Mucosa of stomach (tissue), 1 donor: ENCODE measurements at regions not wholly inside any gene's neighbourhood (a gene's known extent, or its start where the extent isn't known, plus 50 kb on each side); places are given as distances from the start of the nearest gene placed in this dataset.
"Not testable (repeated sequence)": the region's sequence is repeated elsewhere in the genome, so short reads cannot be mapped to it uniquely, and the experiment has no call there.

Experiments used
- H3K27me3 ChIP-seq: one replicate; pipeline ENCODE4 v1.7.0; 2013; ENCODE audit warnings: mild to moderate bottlenecking, low read length; ENCODE audit not compliant: control insufficient read depth, insufficient read depth
- H3K36me3 ChIP-seq: one replicate; pipeline ENCODE4 v1.7.0; 2013; ENCODE audit warnings: low read length; ENCODE audit not compliant: control insufficient read depth, insufficient read depth
- H3K4me1 ChIP-seq: one replicate; pipeline ENCODE4 v1.7.0; 2013; ENCODE audit warnings: mild to moderate bottlenecking, low read length; ENCODE audit not compliant: control insufficient read depth, insufficient read depth
- H3K4me3 ChIP-seq: one replicate; pipeline ENCODE4 v1.7.0; 2013; ENCODE audit warnings: low read length
- H3K9ac ChIP-seq: one replicate; pipeline ENCODE4 v1.7.0; 2013; ENCODE audit warnings: mild to moderate bottlenecking, low read length, moderate library complexity
- H3K9me3 ChIP-seq: one replicate; pipeline ENCODE4 v1.7.0; 2013; ENCODE audit warnings: mild to moderate bottlenecking, low read length, moderate library complexity; ENCODE audit not compliant: control insufficient read depth
- donor health status: Pancreatic carcinoma.

- peaks cover 8% of the 10 kb centered on the region for H3K4me1 ChIP-seq
- no peaks in the 10 kb centered on the region for H3K27me3 ChIP-seq
- H3K36me3 ChIP-seq = peaks cover 14% of the 10 kb centered on the region
Observed at GRCh38 chr12:124476011-124476400, 91.4 kb downstream of the NCOR2 start.

DNA sequence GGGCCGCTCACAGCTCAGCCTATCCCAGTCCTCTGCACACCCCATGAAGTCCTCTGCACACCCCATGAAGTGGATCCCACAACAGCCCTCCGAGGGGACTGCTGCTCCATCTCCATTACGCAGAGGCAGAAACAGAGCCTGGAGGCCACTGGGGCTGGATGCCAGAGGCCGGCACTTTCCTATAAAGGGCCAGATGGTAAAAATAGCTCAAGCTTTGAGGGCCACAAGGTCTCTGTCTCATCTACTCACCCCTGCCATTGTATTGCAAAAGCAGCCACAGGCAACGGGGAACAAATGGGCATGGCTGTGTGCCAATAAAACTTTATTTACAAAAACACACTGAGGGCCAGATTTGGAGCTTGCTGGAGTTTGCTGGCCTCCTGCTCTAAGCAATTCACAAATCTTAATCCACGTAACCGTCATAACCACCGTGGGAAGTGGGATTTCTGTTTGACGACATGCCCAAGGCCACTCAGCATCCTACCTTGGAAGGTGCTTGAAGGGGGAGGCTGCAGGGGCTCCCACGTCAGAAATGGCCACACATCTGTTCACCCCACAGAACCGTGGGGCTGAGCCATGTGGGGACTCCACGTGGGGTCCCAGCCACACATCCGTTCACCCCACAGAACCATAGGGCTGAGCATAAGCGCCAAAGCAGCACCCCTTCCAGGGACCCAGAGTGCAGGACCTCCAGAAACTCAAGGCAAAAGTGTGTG lies 92.0 kb downstream of the NCOR2 start:
- H3K4me3 ChIP-seq = no peak overlapping the region
- H3K4me1 ChIP-seq = peaks cover 7% of the 10 kb centered on the region
- H3K36me3 ChIP-seq = peaks cover 14% of the 10 kb centered on the region
- H3K9me3 ChIP-seq = peaks cover 7% of the 10 kb centered on the region
- H3K27me3 ChIP-seq = no peaks in the 10 kb centered on the region
- H3K9ac ChIP-seq = no peak overlapping the region

More at GRCh38 chr12:124476011-124476400, 91.4 kb downstream of the NCOR2 start:
- Histone ChIP-seq H3K9me3 (peaks cover 7% of the 10 kb centered on the region), H3K9ac (no peak overlapping the region), H3K4me3 (no peak overlapping the region)

GRCh38 chr12:124474709-124475108 lies 92.7 kb downstream of the NCOR2 start:
- H3K4me3 ChIP-seq = no peak overlapping the region
- H3K9ac ChIP-seq = no peak overlapping the region
- H3K36me3 ChIP-seq = peaks cover 14% of the 10 kb centered on the region
- no peaks in the 10 kb centered on the region for H3K27me3 ChIP-seq
- H3K9me3 ChIP-seq = peaks cover 7% of the 10 kb centered on the region
- no peaks in the 10 kb centered on the region for H3K4me1 ChIP-seq

DNA sequence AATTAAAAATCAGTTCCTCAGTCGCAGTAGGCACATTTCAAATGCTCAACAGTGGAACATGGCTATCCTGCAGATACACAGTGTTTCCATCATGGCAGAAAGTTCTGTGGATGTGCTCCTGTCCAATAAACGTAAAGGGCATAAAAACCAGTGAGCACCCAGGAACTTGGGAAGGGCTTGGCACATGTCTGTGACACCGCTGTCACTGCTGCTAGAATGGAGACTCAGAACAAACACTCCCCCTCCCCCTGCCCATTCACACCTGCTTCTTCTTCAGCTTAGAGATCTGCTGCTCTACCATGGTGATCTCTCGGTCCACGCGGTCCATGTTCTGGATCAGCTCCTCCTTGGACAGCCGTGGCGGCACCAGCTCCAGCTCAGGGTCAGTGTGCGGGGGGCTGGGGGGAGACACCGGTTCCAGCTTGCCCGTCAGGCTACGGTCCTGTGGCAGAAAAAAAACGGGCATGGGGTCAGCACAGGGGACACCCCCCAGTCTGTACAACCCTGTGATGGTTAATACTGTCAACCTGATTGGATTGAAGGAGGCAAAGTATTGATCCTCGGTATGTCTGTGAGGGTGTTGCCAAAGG lies 94.6 kb downstream of the NCOR2 start:
- H3K36me3 ChIP-seq = peaks cover 13% of the 10 kb centered on the region

GRCh38 chr12:124471828-124472227 lies 95.6 kb downstream of the NCOR2 start:
- H3K9me3 ChIP-seq = peaks cover 12% of the 10 kb centered on the region
- no peaks in the 10 kb centered on the region for H3K4me1 ChIP-seq
- H3K27me3 ChIP-seq = no peaks in the 10 kb centered on the region
- peaks cover 12% of the 10 kb centered on the region for H3K36me3 ChIP-seq
- H3K4me3 ChIP-seq = no peak overlapping the region
- no peak overlapping the region for H3K9ac ChIP-seq

More for the DNA sequence above, 94.6 kb downstream of the NCOR2 start:
- no peak overlapping the region for H3K9ac ChIP-seq
- H3K27me3 ChIP-seq = no peaks in the 10 kb centered on the region
- peaks cover 12% of the 10 kb centered on the region for H3K9me3 ChIP-seq
- H3K4me1 ChIP-seq = no peaks in the 10 kb centered on the region
- no peak overlapping the region for H3K4me3 ChIP-seq

- Histone ChIP-seq H3K9ac (no peak overlapping the region), H3K36me3 (peaks cover 12% of the 10 kb centered on the region), H3K4me1 (no peaks in the 10 kb centered on the region), H3K27me3 (no peaks in the 10 kb centered on the region), H3K9me3 (peaks cover 12% of the 10 kb centered on the region), H3K4me3 (no peak overlapping the region)
Observed at GRCh38 chr12:124470806-124471205, 96.6 kb downstream of the NCOR2 start.

GRCh38 chr12:124470139-124470538 lies 97.3 kb downstream of the NCOR2 start:
- Histone ChIP-seq H3K4me3 (no peak overlapping the region), H3K4me1 (no peaks in the 10 kb centered on the region), H3K36me3 (peaks cover 14% of the 10 kb centered on the region), H3K9ac (no peak overlapping the region), H3K9me3 (peaks cover 12% of the 10 kb centered on the region), H3K27me3 (no peaks in the 10 kb centered on the region)

DNA sequence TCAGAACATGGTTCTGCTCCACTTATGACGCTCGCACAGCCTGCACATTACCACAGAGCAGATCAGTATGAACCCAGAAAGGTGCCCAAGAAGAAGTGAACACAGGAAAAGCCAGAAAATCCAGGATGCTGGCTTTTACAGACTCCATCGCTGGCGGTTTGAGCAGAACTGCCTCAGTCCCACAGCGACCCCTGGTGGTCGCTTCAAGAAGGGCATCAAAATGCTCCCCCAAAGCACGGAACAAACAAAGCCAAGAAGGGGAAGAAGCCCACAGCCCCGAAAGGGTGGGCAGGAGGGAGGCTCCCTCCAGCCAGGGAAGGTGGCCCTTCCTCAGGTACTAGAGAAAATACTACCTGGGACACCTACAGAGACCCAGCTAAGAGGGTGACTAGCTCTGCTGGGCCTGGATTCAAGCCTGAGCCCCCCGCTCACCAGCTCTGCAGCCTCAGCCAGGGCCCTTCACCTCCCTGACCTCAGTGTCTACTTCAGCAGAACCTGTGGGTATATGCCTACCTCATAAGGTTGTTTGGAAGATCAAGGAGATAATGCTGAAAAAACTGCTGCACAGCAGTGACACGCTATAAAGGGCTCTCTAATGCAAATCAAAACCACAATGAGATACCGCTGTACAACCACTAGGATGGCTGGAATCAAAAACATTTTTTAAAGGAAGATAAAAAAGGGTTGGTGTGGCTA lies 98.1 kb downstream of the NCOR2 start:
- Histone ChIP-seq H3K9me3 (peaks cover 12% of the 10 kb centered on the region), H3K9ac (no peak overlapping the region), H3K36me3 (peaks cover 22% of the 10 kb centered on the region), H3K4me1 (no peaks in the 10 kb centered on the region), H3K27me3 (no peaks in the 10 kb centered on the region), H3K4me3 (no peak overlapping the region)

- not testable (repeated sequence) for H3K4me1 ChIP-seq, H3K4me3 ChIP-seq, H3K9ac ChIP-seq, H3K9me3 ChIP-seq, H3K27me3 ChIP-seq
- H3K36me3 ChIP-seq = peaks cover 18% of the 10 kb centered on the region
Observed at GRCh38 chr12:124467549-124467948, 99.9 kb downstream of the NCOR2 start.

GRCh38 chr12:124466216-124467128 lies 100.9 kb downstream of the NCOR2 start:
- H3K4me1 ChIP-seq = no peaks in the 10 kb centered on the region
- peaks cover 5% of the 10 kb centered on the region for H3K9me3 ChIP-seq
- H3K27me3 ChIP-seq = no peaks in the 10 kb centered on the region
- no peak overlapping the region for H3K9ac ChIP-seq
- peaks cover 18% of the 10 kb centered on the region for H3K36me3 ChIP-seq
- no peak overlapping the region for H3K4me3 ChIP-seq

GRCh38 chr12:124465473-124465872 lies 101.9 kb downstream of the NCOR2 start:
- Histone ChIP-seq H3K4me3 (no peak overlapping the region), H3K4me1 (no peaks in the 10 kb centered on the region), H3K36me3 (peaks cover 18% of the 10 kb centered on the region), H3K9ac (no peak overlapping the region), H3K9me3 (peaks cover 5% of the 10 kb centered on the region), H3K27me3 (no peaks in the 10 kb centered on the region)
